HT1080 (cell line): ENCODE measurements at regions not wholly inside any gene's neighbourhood (a gene's known extent, or its start where the extent isn't known, plus 50 kb on each side); places are given as distances from the start of the nearest gene placed in this dataset.

ENCODE experiments used
- DNase-seq: peaks from one replicate; pipeline ENCODE4 v3.0.0-alpha.2; 2015; ENCODE audit warnings: low read depth

- no peak for DNase-seq
Measured at GRCh38 chr5:81914696-81915095, 57.1 kb upstream of the ATG10 start.

GRCh38 chr5:81912933-81913332, 58.9 kb upstream of the ATG10 start:
- no peak for DNase-seq

GRCh38 chr5:81909677-81910076, 62.1 kb upstream of the ATG10 start:
- DNase-seq, result no peak

GRCh38 chr5:81908771-81909170, 63.1 kb upstream of the ATG10 start:
- no peak for DNase-seq

- no peak for DNase-seq
Measured at GRCh38 chr5:81908044-81908443, 63.8 kb upstream of the ATG10 start.

- no peak for DNase-seq
Measured at GRCh38 chr5:81907012-81907635, 64.7 kb upstream of the ATG10 start.

GRCh38 chr5:81906086-81906485, 65.7 kb upstream of the ATG10 start:
- DNase-seq, result no peak

GRCh38 chr5:81904861-81905260, 67.0 kb upstream of the ATG10 start:
- DNase-seq, result peak; percentile 36

- no peak for DNase-seq
Measured at GRCh38 chr5:81904166-81904565, 67.7 kb upstream of the ATG10 start.

GRCh38 chr5:81901586-81901985, 70.2 kb upstream of the ATG10 start:
- DNase-seq, result no peak

GRCh38 chr5:81899123-81899522, 72.7 kb upstream of the ATG10 start:
- DNase-seq, result no peak

- DNase-seq, result no peak
Measured at GRCh38 chr5:81898403-81898802, 73.4 kb upstream of the ATG10 start.

- DNase-seq, result no peak
Measured at GRCh38 chr5:81896764-81897163, 75.1 kb upstream of the ATG10 start.

GRCh38 chr5:81895307-81895706, 76.5 kb upstream of the ATG10 start:
- no peak for DNase-seq

GRCh38 chr5:81893961-81894360, 77.9 kb upstream of the ATG10 start:
- no peak for DNase-seq

GRCh38 chr5:81884871-81885270, 87.0 kb upstream of the ATG10 start:
- no peak for DNase-seq

GRCh38 chr5:81883371-81883770, 88.5 kb upstream of the ATG10 start:
- no peak for DNase-seq

- DNase-seq, result no peak
Measured at GRCh38 chr5:81881595-81881994, 90.2 kb upstream of the ATG10 start.

- no peak for DNase-seq
Measured at GRCh38 chr5:81879936-81880335, 91.9 kb upstream of the ATG10 start.

- no peak for DNase-seq
Measured at GRCh38 chr5:81878333-81878732, 93.5 kb upstream of the ATG10 start.

GRCh38 chr5:81866994-81867393, 104.8 kb upstream of the ATG10 start:
- no peak for DNase-seq

GRCh38 chr5:81860778-81861177, 109.9 kb upstream of the SSBP2 start:
- DNase-seq, result no peak

- DNase-seq, result no peak
Measured at GRCh38 chr5:81859624-81860023, 108.7 kb upstream of the SSBP2 start.
